SU-DHL-6 (cell line): ENCODE measurements at regions not wholly inside any gene's neighbourhood (a gene's known extent, or its start where the extent isn't known, plus 50 kb on each side); places are given as distances from the start of the nearest gene placed in this dataset.

Experiments
- H2AFZ ChIP-seq: fragments of 200-600 bp; sonication (generic); 2 replicates; pipeline ENCODE4 v1.6.1; 2014; ENCODE audit warnings: low read depth, mild to moderate bottlenecking, moderate library complexity, mixed read lengths, antibody characterized with exemption, low read length; ENCODE audit not compliant: severe bottlenecking
- H3F3A ChIP-seq: fragments of 200-600 bp; shearing (Covaris generic); 2 replicates; pipeline ENCODE4 v1.6.0; 2016; ENCODE audit warnings: antibody characterized with exemption, mild to moderate bottlenecking; ENCODE audit not compliant: insufficient read depth
- H3K27ac ChIP-seq: fragments of 200-600 bp; sonication (generic); 2 replicates; pipeline ENCODE4 v1.5.1; 2016; ENCODE audit warnings: low read depth, mild to moderate bottlenecking, low read length, moderate library complexity, mixed read lengths
- H3K27me3 ChIP-seq: fragments of 200-600 bp; sonication (generic), shearing (Covaris generic); 2 replicates; pipeline ENCODE4 v1.6.0; 2014; ENCODE audit warnings: mild to moderate bottlenecking, low read length
- H3K36me3 ChIP-seq: fragments of 200-600 bp; sonication (generic); 2 replicates; pipeline ENCODE4 v1.6.1; 2014; ENCODE audit warnings: mild to moderate bottlenecking, low read length, mixed read lengths
- H3K4me2 ChIP-seq: fragments of 300-600, 200-600 bp; shearing (Covaris generic), sonication (generic); 2 replicates; pipeline ENCODE4 v1.6.0; 2014; ENCODE audit warnings: low read length, low read depth, mild to moderate bottlenecking; ENCODE audit not compliant: poor library complexity, severe bottlenecking
- H3K4me3 ChIP-seq: fragments of 200-600 bp; sonication (generic); 2 replicates; pipeline ENCODE4 v1.5.1; 2014; ENCODE audit warnings: antibody characterized with exemption, low read length, mild to moderate bottlenecking, mixed read lengths; ENCODE audit not compliant: insufficient read depth, poor library complexity, severe bottlenecking
- H3K79me2 ChIP-seq: fragments of 200-600 bp; sonication (generic); 2 replicates; pipeline ENCODE4 v1.6.1; 2014; ENCODE audit warnings: mild to moderate bottlenecking, low read length, moderate library complexity; ENCODE audit not compliant: insufficient read depth
- H3K9ac ChIP-seq: fragments of 200-600 bp; sonication (generic); 2 replicates; pipeline ENCODE4 v1.7.0; 2014; ENCODE audit warnings: mild to moderate bottlenecking, low read length
- H3K9me2 ChIP-seq: fragments of 200-600 bp; sonication (generic); replicated peaks from 2 replicates; pipeline ENCODE4 v1.6.1; 2014; ENCODE audit warnings: low read length; ENCODE audit not compliant: insufficient read depth
- H3K9me3 ChIP-seq: fragments of 200-600 bp; sonication (generic); 2 replicates; pipeline ENCODE4 v1.6.1; 2014; ENCODE audit warnings: low read length, mixed read lengths; ENCODE audit not compliant: insufficient read depth
- H4K20me1 ChIP-seq: fragments of 200-600 bp; sonication (generic); 2 replicates; pipeline ENCODE4 v1.6.1; 2014; ENCODE audit warnings: low read depth, mild to moderate bottlenecking, antibody characterized with exemption, low read length, moderate library complexity, mixed read lengths
- CTCF ChIP-seq: fragments of 200-600 bp; sonication (generic); IDR thresholded peaks from one replicate; pipeline ENCODE4 v1.5.1; 2017; ENCODE audit warnings: antibody characterized with exemption, mild to moderate bottlenecking, low read length, moderate library complexity; ENCODE audit not compliant: insufficient read depth, poor library complexity, severe bottlenecking
- EZH2phosphoT487 ChIP-seq: fragments of 200-600 bp; sonication (generic), shearing (Covaris generic); conservative IDR thresholded peaks from 2 replicates; pipeline ENCODE4 v1.6.1; 2018; ENCODE audit warnings: mild to moderate bottlenecking, antibody characterized with exemption, low read length, moderate library complexity, mixed read lengths

GRCh38 chr6:122116119-122116834 lies 283.2 kb upstream of the HSF2 start:
- TF ChIP-seq EZH2phosphoT487 (no peak), CTCF (no peak)
- H3K4me2 ChIP-seq = no peak overlapping the region
- no peaks in the 10 kb centered on the region for H3K79me2 ChIP-seq
- no peaks in the 10 kb centered on the region for H3K36me3 ChIP-seq
- no peaks in the 10 kb centered on the region for H3K9me2 ChIP-seq
- no peak overlapping the region for H3K27ac ChIP-seq
- no peak overlapping the region for H3K9ac ChIP-seq
- H4K20me1 ChIP-seq = no peaks in the 10 kb centered on the region
- H3K9me3 ChIP-seq = no peaks in the 10 kb centered on the region
- H3K27me3 ChIP-seq = no peaks in the 10 kb centered on the region
- H2AFZ ChIP-seq = no peak overlapping the region
- H3F3A ChIP-seq = no peaks in the 10 kb centered on the region
- no peak overlapping the region for H3K4me3 ChIP-seq

- Histone ChIP-seq H2AFZ (no peak overlapping the region), H3K9me3 (no peaks in the 10 kb centered on the region), H3K9me2 (no peaks in the 10 kb centered on the region), H3K4me3 (no peak overlapping the region), H3F3A (no peaks in the 10 kb centered on the region), H3K36me3 (no peaks in the 10 kb centered on the region), H3K9ac (no peak overlapping the region), H4K20me1 (no peaks in the 10 kb centered on the region), H3K27me3 (no peaks in the 10 kb centered on the region), H3K27ac (no peak overlapping the region), H3K4me2 (no peak overlapping the region), H3K79me2 (no peaks in the 10 kb centered on the region)
- TF ChIP-seq EZH2phosphoT487 (no peak), CTCF (no peak)
Observed at GRCh38 chr6:122116835-122117627, 282.4 kb upstream of the HSF2 start.

- no peak overlapping the region for H3K4me2 ChIP-seq
Observed at GRCh38 chr6:122118945-122119506, 280.4 kb upstream of the HSF2 start.

More at GRCh38 chr6:122118945-122119506, 280.4 kb upstream of the HSF2 start:
- no peaks in the 10 kb centered on the region for H3K9me3 ChIP-seq
- no peak overlapping the region for H3K9ac ChIP-seq
- H3K36me3 ChIP-seq = no peaks in the 10 kb centered on the region
- H3F3A ChIP-seq = no peaks in the 10 kb centered on the region
- H3K27ac ChIP-seq = no peak overlapping the region
- no peak overlapping the region for H2AFZ ChIP-seq
- H3K9me2 ChIP-seq = no peaks in the 10 kb centered on the region
- H4K20me1 ChIP-seq = no peaks in the 10 kb centered on the region
- H3K79me2 ChIP-seq = no peaks in the 10 kb centered on the region
- H3K4me3 ChIP-seq = no peak overlapping the region
- no peaks in the 10 kb centered on the region for H3K27me3 ChIP-seq
- no peak for TF ChIP-seq EZH2phosphoT487
- TF ChIP-seq CTCF = no peak
